ENCODE measurements at regions not wholly inside any gene's neighbourhood (a gene's known extent, or its start where the extent isn't known, plus 50 kb on each side); places are given as distances from the start of the nearest gene placed in this dataset.

DNA sequence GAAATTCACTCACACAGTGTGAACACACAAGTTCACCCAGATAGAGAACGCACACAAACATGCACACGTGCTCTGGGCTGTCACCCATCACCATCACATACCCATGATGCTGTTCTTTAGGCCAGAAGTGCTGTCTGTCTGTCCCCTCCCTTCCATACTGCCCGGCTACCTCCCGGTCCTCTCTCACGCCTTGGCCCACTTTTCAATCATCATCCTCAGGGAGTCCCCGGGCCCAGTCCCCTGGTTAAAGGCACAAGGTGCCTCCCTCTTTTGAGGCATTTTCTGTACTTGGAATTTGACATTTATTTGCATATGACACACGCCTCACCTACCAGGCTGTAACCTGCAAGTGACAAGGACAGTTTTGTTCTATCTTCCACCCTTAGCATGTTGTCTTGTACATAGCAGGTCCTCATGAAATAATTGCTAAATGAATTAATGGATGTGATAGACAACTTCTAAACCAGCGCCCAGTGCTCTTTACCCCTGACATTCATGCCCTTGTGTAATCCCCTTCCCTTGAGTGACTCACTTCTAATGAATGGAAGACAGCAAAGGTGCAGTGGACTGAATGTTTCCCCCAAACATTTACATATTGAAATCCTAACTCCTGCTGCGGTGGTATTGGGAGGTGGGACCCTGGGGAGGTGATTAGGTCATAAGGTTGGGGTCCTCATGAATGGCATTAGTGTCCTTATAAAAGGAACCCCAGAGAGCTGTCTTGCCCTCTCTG, 73.9 kb upstream of the ADPGK start:
- Histone ChIP-seq H3K4me3 (no peak overlapping the region), H3K27ac (no peak overlapping the region), H3K27me3 (no peaks in the 10 kb centered on the region), H3K4me1 (no peaks in the 10 kb centered on the region), H3K9me3 (no peaks in the 10 kb centered on the region), H3K36me3 (no peaks in the 10 kb centered on the region)
- peak in 1 of 2 donors; percentile 27 for DNase-seq (ENCODE audit: extremely low spot score in 2 of 2)
- TF ChIP-seq, protein P1, sequence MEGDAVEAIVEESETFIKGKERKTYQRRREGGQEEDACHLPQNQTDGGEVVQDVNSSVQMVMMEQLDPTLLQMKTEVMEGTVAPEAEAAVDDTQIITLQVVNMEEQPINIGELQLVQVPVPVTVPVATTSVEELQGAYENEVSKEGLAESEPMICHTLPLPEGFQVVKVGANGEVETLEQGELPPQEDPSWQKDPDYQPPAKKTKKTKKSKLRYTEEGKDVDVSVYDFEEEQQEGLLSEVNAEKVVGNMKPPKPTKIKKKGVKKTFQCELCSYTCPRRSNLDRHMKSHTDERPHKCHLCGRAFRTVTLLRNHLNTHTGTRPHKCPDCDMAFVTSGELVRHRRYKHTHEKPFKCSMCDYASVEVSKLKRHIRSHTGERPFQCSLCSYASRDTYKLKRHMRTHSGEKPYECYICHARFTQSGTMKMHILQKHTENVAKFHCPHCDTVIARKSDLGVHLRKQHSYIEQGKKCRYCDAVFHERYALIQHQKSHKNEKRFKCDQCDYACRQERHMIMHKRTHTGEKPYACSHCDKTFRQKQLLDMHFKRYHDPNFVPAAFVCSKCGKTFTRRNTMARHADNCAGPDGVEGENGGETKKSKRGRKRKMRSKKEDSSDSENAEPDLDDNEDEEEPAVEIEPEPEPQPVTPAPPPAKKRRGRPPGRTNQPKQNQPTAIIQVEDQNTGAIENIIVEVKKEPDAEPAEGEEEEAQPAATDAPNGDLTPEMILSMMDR (IDR thresholded peaks at IDR 0.05): no peak
- TF ChIP-seq POLR2A (IDR thresholded peaks at IDR 0.05) (no peak), POLR2AphosphoS5 (IDR thresholded peaks at IDR 0.05; ENCODE audit: insufficient read depth in 1 of 2, low read depth in 1 of 2) (no peak)
- intact Hi-C loops (cut with DNase I): no loop called here

DNA sequence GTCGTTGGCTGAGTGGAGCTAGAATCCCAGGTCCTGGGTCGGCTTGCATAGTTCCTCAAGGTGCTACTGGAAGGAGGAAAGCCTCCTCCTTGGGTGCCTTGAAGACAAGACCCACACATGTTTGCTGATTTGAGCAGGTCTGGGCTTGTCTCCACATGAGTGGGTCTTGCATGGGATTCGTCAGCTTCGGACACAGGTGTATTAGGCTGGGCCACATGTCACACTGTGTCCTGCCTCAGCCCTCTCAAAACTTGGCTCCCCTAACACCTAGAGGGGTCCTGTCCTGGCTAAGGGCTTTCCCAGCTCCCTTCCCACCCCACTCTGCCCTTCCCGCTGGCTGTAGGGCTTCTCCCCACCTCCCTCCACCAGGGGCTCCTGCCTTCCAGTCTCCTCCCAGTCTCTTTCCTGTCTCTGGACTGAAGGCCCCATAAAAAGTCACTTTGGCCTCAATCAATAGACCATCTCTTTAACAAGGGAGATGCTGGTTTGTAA, 73.0 kb upstream of the ADPGK start:
- Histone ChIP-seq H3K36me3 (no peaks in the 10 kb centered on the region), H3K4me3 (no peak overlapping the region), H3K27ac (no peak overlapping the region), H3K9me3 (no peaks in the 10 kb centered on the region), H3K4me1 (no peaks in the 10 kb centered on the region), H3K27me3 (no peaks in the 10 kb centered on the region)
- peak; percentile 42 to 93 for DNase-seq (ENCODE audit: extremely low spot score in 2 of 2)
- intact Hi-C loops (cut with DNase I): no loop called here
- TF ChIP-seq POLR2A (IDR thresholded peaks at IDR 0.05) (no peak), POLR2AphosphoS5 (IDR thresholded peaks at IDR 0.05; ENCODE audit: insufficient read depth in 1 of 2, low read depth in 1 of 2) (no peak)
- TF ChIP-seq, protein P1 (IDR thresholded peaks at IDR 0.05): no peak

DNA sequence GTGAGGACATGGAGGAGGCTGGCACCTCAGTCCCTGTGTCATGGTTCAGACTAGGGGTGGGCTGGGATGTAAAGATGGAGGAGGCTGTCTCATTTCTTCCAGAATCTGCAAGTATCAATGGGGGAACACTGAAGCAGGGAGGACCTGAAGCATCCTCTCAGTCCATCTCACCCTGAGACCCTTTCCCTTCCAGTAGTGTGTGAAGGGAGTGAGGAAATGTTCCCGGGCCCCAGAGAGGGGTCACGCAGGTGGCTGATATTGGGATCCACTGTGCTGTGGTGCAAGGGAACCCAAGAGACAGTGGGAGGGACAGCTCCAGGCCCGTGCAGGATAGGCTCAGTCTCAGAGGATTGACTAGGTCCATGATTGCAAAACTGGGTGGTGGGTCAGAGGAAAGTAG, 72.2 kb upstream of the ADPGK start:
- no peaks in the 10 kb centered on the region for H3K4me1 ChIP-seq
- H3K27ac ChIP-seq: no peak overlapping the region
- TF ChIP-seq POLR2A (IDR thresholded peaks at IDR 0.05): no peak
- no peak for TF ChIP-seq POLR2AphosphoS5 (IDR thresholded peaks at IDR 0.05; ENCODE audit: insufficient read depth in 1 of 2, low read depth in 1 of 2)
- TF ChIP-seq, protein P1 (IDR thresholded peaks at IDR 0.05): no peak
- no peaks in the 10 kb centered on the region for H3K36me3 ChIP-seq
- H3K9me3 ChIP-seq: no peaks in the 10 kb centered on the region
- no peak overlapping the region for H3K4me3 ChIP-seq
- H3K27me3 ChIP-seq: no peaks in the 10 kb centered on the region
- intact Hi-C loops (cut with DNase I): no loop called here
- DNase-seq (ENCODE audit: extremely low spot score in 2 of 2): peak; percentile 40 to 74

DNA sequence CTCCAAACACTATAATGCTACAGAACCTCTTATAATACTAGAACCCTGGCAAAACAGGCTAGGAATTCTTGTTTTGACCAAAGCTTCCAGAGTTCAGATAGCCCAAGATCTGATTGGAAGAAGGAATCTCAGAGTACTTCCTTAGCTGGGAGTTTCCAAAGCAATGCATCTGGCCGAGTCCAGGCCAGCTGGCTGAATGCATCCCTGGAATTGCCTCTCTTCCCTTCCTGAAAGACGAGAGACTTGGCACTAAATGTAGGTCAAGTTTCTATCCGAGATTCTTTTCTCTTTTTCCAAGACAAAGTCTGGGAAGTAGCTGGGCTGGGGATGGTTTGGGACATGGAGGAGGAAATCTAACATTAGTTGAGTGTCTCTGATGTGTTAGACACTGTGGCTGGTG, 68.7 kb upstream of the ADPGK start:
- H3K4me3 ChIP-seq: no peak overlapping the region
- H3K36me3 ChIP-seq: no peaks in the 10 kb centered on the region
- intact Hi-C loops (cut with DNase I): no loop called here
- no peaks in the 10 kb centered on the region for H3K4me1 ChIP-seq
- no peak overlapping the region for H3K27ac ChIP-seq
- DNase-seq (ENCODE audit: extremely low spot score in 2 of 2): no peak
- TF ChIP-seq, protein P1 (IDR thresholded peaks at IDR 0.05): no peak
- TF ChIP-seq POLR2AphosphoS5 (IDR thresholded peaks at IDR 0.05; ENCODE audit: insufficient read depth in 1 of 2, low read depth in 1 of 2) (no peak), POLR2A (IDR thresholded peaks at IDR 0.05) (no peak)
- no peaks in the 10 kb centered on the region for H3K27me3 ChIP-seq
- no peaks in the 10 kb centered on the region for H3K9me3 ChIP-seq

DNA sequence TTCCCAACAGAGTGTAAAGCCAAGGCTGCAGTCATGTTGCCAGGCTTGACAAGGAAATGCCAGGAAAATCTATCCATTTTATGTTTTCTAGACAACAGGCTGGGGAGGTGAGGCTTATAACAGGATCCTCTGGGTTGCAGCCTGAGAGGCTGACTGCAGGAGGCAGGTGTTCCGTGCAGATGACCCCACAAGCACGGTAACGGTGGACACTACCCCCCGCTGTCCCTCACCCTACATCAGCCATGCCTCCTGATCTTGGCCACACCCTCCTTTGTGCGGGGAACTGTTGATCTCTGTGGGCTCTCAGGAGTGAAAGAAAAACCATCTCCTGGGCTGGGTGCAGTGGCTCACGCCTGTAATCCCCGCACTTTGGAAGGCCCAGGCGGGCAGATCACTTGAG, 68.0 kb upstream of the ADPGK start:
- Histone ChIP-seq H3K4me1 (no peaks in the 10 kb centered on the region), H3K27me3 (no peaks in the 10 kb centered on the region), H3K27ac (no peak overlapping the region), H3K36me3 (no peaks in the 10 kb centered on the region), H3K4me3 (no peak overlapping the region), H3K9me3 (no peaks in the 10 kb centered on the region)
- TF ChIP-seq POLR2A (IDR thresholded peaks at IDR 0.05): no peak
- no peak for TF ChIP-seq POLR2AphosphoS5 (IDR thresholded peaks at IDR 0.05; ENCODE audit: insufficient read depth in 1 of 2, low read depth in 1 of 2)
- TF ChIP-seq, protein P1 (IDR thresholded peaks at IDR 0.05): no peak
- DNase-seq (ENCODE audit: extremely low spot score in 2 of 2): no peak
- intact Hi-C loops (cut with DNase I): no loop called here
